OCI-M2 (cell line): ENCODE measurements at regions not wholly inside any gene's neighbourhood (a gene's known extent, or its start where the extent isn't known, plus 50 kb on each side); places are given as distances from the start of the nearest gene placed in this dataset.

ENCODE experiments used
- DNase-seq: peaks from one replicate; lab custom pipeline; 2025; ENCODE audit not compliant: unreplicated experiment; lab: John Stamatoyannopoulos, UW

DNA sequence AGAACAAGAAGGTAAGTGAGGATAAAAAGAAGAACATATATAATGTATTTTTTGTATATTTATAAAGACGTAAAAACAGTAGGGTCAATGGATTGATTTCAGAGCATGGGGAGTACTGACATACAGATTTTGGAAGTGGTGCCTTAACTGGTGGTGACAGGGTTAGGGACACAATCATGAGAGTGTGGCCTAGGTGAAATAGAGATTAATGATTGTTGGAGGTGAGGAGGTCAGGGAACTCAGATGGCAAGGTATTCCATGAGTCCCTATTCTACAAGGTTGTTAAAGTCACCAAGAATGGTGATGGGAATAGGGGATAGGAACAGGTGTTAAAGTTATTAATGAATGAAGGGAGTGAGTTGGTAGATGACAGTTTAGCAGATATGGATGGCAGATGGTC lies 210.8 kb downstream of the SEMA6A start:
- no peak for DNase-seq

DNA sequence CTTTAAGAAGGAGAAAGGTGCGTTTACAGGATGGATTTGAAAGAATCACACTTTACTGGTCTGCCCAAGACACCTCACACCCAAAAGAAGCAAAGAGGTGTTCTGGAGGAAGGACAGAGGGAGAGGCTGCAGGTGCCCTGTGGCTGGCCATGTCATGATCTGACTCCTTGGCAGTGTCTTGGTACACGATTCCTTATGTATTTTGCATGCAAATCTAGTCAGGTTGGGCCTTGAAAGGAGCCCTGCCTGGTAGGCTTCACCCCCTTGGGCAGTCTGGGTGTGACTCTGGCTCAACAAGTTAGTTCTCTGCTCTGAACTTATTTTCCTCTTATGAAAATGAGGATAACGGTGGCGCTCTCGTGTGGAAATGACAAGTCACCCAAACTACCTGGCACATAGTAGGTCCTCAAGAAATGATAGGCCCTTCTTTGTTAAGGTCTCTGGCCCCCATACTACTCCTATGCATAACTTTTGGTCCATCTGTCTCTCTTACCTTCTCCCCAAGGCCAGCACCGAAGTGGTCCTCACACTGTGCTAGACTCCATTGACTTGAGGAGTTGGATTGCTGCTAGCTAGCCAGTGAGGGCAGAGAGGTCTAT lies 212.5 kb downstream of the SEMA6A start:
- DNase-seq, result no peak

DNA sequence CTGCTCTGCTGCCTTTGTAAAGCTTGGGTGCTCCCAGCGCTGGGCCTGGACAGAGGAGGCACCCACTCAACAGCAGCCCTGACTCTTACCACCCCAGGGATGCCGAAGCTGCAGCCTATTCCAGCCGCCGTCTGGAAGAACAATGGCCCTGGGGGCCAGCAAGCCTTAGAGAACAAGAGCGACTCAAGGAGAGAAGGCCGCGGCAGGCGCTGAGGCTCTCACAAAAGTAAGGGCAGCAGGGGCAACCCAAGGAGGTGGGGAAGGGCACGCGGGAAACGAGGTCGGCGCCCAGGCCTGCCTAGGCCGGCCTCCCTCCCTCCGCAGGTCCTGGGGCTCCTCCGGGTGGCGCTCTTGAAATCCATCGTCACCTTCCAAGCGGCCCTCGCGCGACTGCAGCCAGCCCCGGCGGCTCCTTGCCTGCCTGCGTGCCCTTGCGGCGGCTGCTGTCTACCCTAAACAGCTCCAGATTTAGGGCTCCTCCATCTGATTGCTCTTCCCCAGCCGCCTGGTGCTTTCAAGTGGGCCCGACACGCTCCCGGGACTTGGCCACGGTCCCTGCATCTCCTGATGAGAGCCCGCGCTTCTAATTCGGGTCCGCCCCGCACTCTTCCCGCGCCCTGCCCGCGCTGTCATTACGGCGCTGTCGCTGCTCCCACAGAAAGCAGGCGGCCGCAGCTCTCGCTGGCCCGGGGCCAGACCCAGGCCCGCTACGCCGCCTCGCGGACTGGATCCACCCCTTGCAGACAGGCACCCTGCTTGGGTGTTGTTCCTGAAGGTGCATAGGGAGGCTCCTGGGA lies 213.3 kb downstream of the SEMA6A start:
- no peak for DNase-seq

DNA sequence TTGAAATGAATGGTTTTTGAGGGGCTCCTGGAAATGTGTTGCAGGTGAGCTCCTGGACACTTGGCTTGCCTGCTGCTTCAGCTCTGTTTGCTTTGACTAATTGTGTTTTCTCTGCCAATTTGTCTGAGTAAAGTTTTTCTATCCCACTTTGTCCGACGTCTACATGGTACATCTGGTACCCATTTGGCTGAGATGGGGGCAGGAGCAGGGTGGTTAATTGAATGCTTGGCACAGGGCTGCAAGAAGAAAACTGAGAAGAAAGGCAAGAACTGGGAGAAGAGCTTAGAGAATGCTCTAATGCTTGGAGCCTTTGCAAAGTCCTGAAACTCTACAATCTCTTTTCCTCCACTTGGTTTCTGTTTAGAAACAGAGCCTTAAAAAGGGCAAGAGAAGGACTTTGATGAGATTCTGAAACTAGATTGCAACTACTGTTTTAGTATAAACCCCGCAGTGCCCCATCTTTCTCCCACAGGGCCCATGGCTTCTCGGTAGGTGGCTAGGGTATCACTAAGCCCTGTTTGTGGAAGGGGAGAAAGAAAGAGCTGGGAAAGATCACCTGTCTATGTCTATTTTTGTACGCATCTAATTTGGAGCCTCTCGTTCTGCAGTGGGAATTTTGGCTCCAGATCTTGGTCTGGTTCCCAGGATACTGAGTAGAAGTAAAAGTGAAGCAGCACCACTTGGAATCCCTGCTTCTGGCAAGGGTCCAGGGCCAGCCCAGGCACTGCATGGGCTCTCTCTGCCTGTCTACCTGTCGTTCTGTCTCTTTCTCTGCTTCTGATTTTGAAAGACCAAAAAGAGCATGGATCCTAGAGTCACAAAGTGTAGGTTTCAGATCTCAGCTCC lies 214.4 kb downstream of the SEMA6A start:
- DNase-seq, result no peak

DNA sequence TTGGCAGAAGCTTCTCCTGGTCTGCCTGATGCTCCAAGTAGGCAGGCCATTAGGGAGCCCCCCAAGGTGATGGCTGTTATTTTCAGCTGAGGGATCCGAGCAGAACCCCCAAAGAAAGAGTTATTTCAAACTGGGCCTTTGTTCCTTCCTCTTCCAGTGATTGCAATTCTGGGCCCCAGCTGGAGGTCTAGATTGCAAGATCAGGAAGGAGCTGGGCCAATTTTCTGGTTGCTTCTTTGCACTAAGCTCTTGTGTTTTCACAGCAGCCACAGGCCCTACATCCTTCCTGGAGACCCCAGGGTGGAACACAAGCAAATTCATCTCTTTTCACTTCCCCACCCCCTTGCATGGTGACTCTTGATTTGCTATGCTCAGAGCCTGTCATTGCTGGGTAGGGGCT lies 215.0 kb downstream of the SEMA6A start:
- no peak for DNase-seq

DNA sequence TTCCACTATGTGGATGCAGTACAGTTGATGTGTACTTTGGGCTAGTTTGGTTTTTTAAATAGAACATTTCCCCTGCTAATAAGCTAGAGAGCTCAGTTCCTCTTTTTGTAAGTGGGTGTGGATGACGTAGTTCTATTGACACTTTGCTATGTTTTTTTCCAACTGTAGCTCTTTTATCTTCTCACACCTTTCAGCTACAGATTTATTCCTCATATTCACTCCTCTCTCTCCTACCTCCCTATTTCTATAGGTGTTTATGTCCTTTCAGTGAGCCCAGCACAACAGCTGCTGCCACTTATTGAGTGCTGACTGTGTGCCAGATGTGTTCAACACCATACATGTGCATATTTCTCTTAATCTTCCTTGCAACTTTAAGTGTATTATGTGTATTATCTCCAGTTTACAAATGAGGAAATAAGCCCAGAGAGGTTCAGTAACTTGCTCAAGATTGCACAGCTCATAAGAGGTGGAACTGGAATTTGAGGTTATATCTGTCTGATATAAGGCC lies 215.7 kb downstream of the SEMA6A start:
- peak; percentile 51 for DNase-seq

DNA sequence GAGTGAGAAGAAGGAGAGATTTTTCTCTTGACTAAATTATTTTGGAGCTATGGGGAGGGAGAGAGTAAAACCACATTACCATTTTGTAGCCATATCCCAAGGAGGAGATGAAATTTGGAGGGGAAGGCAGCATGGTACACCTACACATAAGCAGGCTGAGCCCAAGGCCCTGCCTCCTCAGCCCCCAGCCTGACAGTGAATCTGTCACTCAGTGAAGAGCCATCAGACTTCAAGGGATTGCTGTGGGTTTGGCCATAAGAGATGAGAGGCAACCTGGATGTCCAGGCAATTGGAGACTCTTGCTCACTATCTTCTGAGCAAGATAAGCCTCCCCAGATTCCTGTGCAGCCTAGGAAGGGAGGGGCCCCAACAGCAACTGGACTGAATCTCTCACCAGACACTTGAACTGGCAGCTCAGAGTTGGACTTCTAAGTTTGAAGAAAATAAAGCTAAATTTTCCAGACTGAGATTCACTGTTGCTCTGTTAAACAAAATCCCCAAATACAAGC lies 216.6 kb downstream of the SEMA6A start:
- no peak for DNase-seq

DNA sequence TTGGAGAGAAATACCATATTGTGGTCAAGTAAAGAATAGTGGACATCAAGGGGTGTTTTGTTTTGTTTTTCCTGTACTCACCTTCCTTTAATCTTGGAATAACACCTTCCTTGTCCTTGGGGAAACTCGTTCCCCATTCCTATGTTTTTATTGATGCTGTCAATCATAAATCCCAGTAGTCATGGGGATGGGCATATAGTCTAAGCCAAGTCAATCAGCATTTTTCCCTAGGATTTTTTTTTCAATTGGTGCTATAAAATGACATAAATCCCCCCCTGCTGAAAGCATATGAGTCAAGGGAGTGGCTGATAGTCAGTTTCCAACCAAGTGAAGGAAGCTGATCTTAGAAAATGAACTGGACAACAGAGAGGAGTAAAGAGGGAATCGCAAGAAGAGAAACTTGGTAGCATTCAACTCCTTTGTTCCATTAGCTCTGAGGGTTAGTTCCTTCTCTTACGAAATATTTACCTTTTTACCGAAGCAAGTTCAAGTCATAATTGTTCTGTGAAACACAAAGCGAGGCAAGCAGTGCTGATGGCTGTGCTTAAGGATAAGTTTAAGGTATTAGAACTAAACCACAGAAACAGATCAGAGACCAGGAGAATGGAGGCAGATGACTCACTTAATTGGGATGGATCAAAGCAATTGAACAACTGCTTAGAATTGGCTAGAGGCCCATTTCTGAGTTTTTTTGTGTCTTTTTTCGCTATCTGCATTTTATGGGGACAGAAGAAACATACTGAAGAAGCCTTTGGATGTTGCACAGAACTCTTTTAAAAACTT lies 218.6 kb downstream of the SEMA6A start:
- DNase-seq, result no peak

DNA sequence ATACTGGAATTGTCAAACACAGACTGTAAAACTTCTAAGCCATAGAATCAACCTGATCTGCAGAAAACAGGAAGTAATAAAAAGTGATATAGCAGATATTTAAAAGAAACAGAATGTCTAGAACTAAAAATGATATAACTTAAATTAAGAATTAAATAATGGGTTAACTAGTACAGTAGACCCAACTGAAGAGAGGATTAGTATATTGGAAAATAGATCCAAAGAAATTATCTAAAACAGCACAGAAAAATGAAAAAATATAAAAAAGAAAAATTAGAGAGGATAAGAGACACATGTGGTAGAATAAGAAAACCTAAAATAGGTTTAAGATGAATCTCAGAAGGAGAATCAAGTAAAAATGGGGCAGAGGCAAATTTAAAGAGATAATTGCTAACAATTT lies 219.9 kb downstream of the SEMA6A start:
- no peak for DNase-seq

DNA sequence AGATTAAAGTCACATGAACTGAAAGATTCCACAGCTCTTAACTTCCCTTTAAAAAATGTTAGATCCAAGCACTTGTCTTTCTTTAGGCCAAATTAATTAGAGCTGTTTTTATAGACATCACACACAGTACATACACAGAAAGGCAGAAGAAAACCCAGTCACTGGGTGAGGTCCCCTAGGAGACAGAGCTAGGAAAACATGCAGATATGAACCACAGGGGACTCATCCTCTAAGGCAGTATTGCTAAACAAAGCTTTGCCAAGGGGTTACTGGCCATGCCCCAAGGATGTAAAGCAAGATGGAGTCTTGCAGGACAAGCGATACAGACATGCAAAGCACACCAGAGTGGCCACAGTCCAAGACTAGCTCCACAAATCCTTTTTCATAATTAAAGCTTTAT lies 227.0 kb downstream of the SEMA6A start:
- no peak for DNase-seq

DNA sequence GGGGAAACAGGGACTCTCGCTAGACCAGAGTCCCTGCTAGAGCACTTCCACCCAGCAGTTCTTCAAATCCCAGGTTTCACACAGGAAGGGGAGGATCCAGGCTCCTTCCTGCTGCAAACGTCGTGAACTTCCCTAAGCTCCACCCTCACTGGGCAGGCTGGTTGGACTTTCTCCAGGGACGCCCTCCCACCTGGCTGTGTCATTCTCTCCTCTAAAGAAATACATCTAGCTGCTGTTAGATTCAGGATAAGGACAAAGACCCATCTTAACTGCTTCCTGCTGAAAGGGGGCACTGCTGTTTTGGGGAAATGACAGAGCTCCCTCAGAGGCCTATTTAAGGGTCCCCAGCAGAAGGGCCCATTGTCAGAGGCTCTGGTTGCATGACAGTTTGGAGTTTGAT lies 230.7 kb downstream of the SEMA6A start:
- no peak for DNase-seq
